ENCODE measurements at regions not wholly inside any gene's neighbourhood (a gene's known extent, or its start where the extent isn't known, plus 50 kb on each side); places are given as distances from the start of the nearest gene placed in this dataset.

DNA sequence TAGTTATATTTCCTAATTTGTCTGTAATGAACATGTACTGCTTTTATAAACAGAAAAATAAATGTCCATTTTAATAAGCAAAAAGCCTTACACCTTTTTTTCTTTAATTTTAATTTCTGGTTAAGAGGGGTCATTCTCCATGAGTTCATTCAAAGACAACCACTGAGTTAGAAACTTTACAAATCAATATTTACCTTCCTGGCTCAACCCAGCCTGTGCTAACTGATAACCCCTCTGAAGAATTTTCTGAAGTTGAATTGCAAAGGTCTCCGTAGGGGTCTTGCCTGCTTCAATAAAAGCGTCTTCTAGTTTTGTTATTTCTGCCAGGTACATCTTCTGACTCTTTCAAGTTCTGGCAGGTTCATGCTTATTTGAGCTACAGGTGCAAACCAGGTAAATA is 440.4 kb upstream of the SALL1 start:
- H3K27ac ChIP-seq (ENCODE audit: insufficient read depth, low read depth, low read length): no peak overlapping the region
- H3K36me3 ChIP-seq (ENCODE audit: control insufficient read depth in 2 of 2, extremely low read depth in 1 of 2, insufficient read depth in 2 of 2, low read length in 2 of 2): no peaks in the 10 kb centered on the region
- no peak overlapping the region for H3K4me2 ChIP-seq (ENCODE audit: insufficient read depth, low read length)
- dilution Hi-C loops (cut with MboI; ENCODE audit: extremely low pct_ligation_motif_present, low sequenced_read_pairs) (no loop called here), intact Hi-C loops (cut with micrococcal nuclease) (no loop called here)
- H3K4me3 ChIP-seq (replicated peaks in 1 of 3; ENCODE audit: insufficient read depth in 1 of 3, low read depth in 1 of 3, low read length in 3 of 3): no peak overlapping the region
- BruUV-seq (replicated peaks): no TSS peak
- DNase-seq (ENCODE audit: low read depth, low spot score) (no peak), FAIRE-seq (no peak)
- H3K4me1 ChIP-seq (ENCODE audit: control insufficient read depth, extremely low read depth, insufficient read depth, low read length): no peaks in the 10 kb centered on the region
- ChIA-PET POLR2A (no interaction called here), CTCF (no interaction called here)
- no peak overlapping the region for H3K9ac ChIP-seq (replicated peaks; ENCODE audit: extremely low read depth, insufficient read depth, low read length)
- H4K20me1 ChIP-seq (replicated peaks; ENCODE audit: control insufficient read depth, extremely low read depth, insufficient read depth, low read length): no peaks in the 10 kb centered on the region
- H2AFZ ChIP-seq (ENCODE audit: low read depth, low read length): no peak overlapping the region
- H3K79me2 ChIP-seq (ENCODE audit: control insufficient read depth, insufficient read depth, low read length): no peaks in the 10 kb centered on the region
- no peaks in the 10 kb centered on the region for H3K9me3 ChIP-seq (replicated peaks; ENCODE audit: control insufficient read depth, insufficient read depth, low read length)
- no peaks in the 10 kb centered on the region for H3K9me1 ChIP-seq (replicated peaks; ENCODE audit: control insufficient read depth, extremely low read depth, insufficient read depth, low read length)
- peaks cover 0 to 3% of the 10 kb centered on the region in 2 experiments for H3K27me3 ChIP-seq (ENCODE audit: control insufficient read depth in 2 of 2, insufficient read depth in 2 of 2, low read length in 2 of 2)
- TF ChIP-seq, protein P1, sequence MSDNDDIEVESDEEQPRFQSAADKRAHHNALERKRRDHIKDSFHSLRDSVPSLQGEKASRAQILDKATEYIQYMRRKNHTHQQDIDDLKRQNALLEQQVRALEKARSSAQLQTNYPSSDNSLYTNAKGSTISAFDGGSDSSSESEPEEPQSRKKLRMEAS (IDR thresholded peaks at IDR 0.05; ENCODE audit: insufficient read depth, insufficient read length): no peak
- TF ChIP-seq POLR2A (IDR thresholded peaks at IDR 0.05; ENCODE audit: low read depth, low read length): no peak
- no peak for TF ChIP-seq FOS (IDR thresholded peaks at IDR 0.05; ENCODE audit: borderline replicate concordance, insufficient read depth, low read length)
- TF ChIP-seq EZH2 (IDR thresholded peaks at IDR 0.05; ENCODE audit: borderline replicate concordance, low read depth, low read length, severe bottlenecking): no peak
- TF ChIP-seq, protein P2, sequence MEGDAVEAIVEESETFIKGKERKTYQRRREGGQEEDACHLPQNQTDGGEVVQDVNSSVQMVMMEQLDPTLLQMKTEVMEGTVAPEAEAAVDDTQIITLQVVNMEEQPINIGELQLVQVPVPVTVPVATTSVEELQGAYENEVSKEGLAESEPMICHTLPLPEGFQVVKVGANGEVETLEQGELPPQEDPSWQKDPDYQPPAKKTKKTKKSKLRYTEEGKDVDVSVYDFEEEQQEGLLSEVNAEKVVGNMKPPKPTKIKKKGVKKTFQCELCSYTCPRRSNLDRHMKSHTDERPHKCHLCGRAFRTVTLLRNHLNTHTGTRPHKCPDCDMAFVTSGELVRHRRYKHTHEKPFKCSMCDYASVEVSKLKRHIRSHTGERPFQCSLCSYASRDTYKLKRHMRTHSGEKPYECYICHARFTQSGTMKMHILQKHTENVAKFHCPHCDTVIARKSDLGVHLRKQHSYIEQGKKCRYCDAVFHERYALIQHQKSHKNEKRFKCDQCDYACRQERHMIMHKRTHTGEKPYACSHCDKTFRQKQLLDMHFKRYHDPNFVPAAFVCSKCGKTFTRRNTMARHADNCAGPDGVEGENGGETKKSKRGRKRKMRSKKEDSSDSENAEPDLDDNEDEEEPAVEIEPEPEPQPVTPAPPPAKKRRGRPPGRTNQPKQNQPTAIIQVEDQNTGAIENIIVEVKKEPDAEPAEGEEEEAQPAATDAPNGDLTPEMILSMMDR (IDR thresholded peaks at IDR 0.05; ENCODE audit: extremely low read depth in 1 of 2, insufficient read depth in 1 of 2, low read depth in 1 of 2, low read length in 2 of 2): no peak
- TF ChIP-seq MYC (IDR thresholded peaks at IDR 0.05; ENCODE audit: low read depth, low read length): no peak
- no peak for TF ChIP-seq POLR2AphosphoS5 (IDR thresholded peaks at IDR 0.05; ENCODE audit: insufficient read depth, low read depth, low read length)
- no peak for TF ChIP-seq JUN (IDR thresholded peaks at IDR 0.05; ENCODE audit: borderline replicate concordance, insufficient read depth, insufficient read length, low read depth)
- TF ChIP-seq GATA2 (IDR thresholded peaks at IDR 0.05; ENCODE audit: insufficient read depth, insufficient read length, low read depth, low read length): no peak

All from endothelial cell of umbilical vein (primary cell).